Transverse colon (tissue), 4 donors: ENCODE measurements at regions not wholly inside any gene's neighbourhood (a gene's known extent, or its start where the extent isn't known, plus 50 kb on each side); places are given as distances from the start of the nearest gene placed in this dataset.

Source experiments
- CTCF ChIP-seq, 5 experiments: fragments of 200-600 bp in 3 of 5; fragments of 450-650 bp in 2 of 5; sonication (generic) in 3 of 5; IDR thresholded peaks; 1 replicate in 2 of 5; 2 replicates in 3 of 5; pipeline ENCODE4 v1.5.1; 2016 to 2017; ENCODE audit warnings: antibody characterized with exemption in 5 of 5, inconsistent platforms in 3 of 5, mild to moderate bottlenecking in 2 of 5, moderate library complexity in 1 of 5
- EP300 ChIP-seq: sonication (generic); formaldehyde crosslinking; IDR thresholded peaks from one replicate; pipeline ENCODE4 v1.6.1; 2017; ENCODE audit warnings: antibody characterized with exemption, low read depth
- POLR2A ChIP-seq: fragments of 450-650 bp; IDR thresholded peaks from one replicate; pipeline ENCODE4 v1.6.1; 2016; ENCODE audit warnings: antibody characterized with exemption, mild to moderate bottlenecking, moderate library complexity
- POLR2AphosphoS5 ChIP-seq, 3 donors: sonication (generic); formaldehyde crosslinking; IDR thresholded peaks; one replicate each; pipeline ENCODE4 v1.6.1; 2016; ENCODE audit warnings: antibody characterized with exemption in 3 of 3

GRCh38 chr5:174901336-174901735 is 177.0 kb downstream of the MSX2 start:
- no peak for TF ChIP-seq CTCF (IDR thresholded peaks at IDR 0.05)
- TF ChIP-seq EP300 = no peak
- no peak for TF ChIP-seq POLR2A
- TF ChIP-seq POLR2AphosphoS5 (IDR thresholded peaks at IDR 0.05) = no peak
